ENCODE measurements at regions not wholly inside any gene's neighbourhood (a gene's known extent, or its start where the extent isn't known, plus 50 kb on each side); places are given as distances from the start of the nearest gene placed in this dataset.

DNA sequence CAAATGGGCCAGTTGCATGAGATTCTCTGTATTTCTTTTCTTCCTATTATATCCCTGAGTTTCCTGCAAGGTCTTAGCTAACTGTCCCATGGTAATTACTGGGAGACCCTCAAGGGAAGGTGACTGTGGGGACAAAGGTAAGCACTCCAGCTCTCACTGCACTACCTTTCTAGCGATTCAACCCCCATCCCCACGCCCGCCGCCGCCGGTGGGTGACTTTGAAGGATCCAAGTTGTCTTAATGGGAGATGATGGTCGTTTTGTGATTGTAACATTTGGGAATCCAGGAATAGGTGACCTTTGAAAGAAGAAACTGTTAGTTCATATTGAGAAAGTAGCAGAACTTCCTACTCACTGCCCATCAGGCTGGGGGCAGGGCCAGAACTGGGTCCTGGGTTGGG, 265.5 kb downstream of the LRFN2 start:
- TF ChIP-seq TAF1 (IDR thresholded peaks at IDR 0.05; ENCODE audit: low read depth), result no peak
- no peak for TF ChIP-seq RAD21 (conservative IDR thresholded peaks at IDR 0.05)
- no peak for TF ChIP-seq POLR2AphosphoS5 (IDR thresholded peaks at IDR 0.05)
- TF ChIP-seq, protein P1, sequence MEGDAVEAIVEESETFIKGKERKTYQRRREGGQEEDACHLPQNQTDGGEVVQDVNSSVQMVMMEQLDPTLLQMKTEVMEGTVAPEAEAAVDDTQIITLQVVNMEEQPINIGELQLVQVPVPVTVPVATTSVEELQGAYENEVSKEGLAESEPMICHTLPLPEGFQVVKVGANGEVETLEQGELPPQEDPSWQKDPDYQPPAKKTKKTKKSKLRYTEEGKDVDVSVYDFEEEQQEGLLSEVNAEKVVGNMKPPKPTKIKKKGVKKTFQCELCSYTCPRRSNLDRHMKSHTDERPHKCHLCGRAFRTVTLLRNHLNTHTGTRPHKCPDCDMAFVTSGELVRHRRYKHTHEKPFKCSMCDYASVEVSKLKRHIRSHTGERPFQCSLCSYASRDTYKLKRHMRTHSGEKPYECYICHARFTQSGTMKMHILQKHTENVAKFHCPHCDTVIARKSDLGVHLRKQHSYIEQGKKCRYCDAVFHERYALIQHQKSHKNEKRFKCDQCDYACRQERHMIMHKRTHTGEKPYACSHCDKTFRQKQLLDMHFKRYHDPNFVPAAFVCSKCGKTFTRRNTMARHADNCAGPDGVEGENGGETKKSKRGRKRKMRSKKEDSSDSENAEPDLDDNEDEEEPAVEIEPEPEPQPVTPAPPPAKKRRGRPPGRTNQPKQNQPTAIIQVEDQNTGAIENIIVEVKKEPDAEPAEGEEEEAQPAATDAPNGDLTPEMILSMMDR (IDR thresholded peaks at IDR 0.05; ENCODE audit: poor library complexity, severe bottlenecking), result no peak
- no peak for TF ChIP-seq EP300 (conservative IDR thresholded peaks at IDR 0.05; ENCODE audit: poor library complexity, severe bottlenecking)
- no peak for TF ChIP-seq EZH2 (IDR thresholded peaks at IDR 0.05; ENCODE audit: borderline replicate concordance, insufficient read depth, low read length, poor library complexity, severe bottlenecking)
- no peak for TF ChIP-seq REST (IDR thresholded peaks at IDR 0.05; ENCODE audit: borderline replicate concordance)
- no peak for TF ChIP-seq SMC3 (conservative IDR thresholded peaks at IDR 0.05; ENCODE audit: poor library complexity)

All from neural cell (in vitro differentiated cells).